Immature natural killer cell (primary cell): ENCODE measurements at regions not wholly inside any gene's neighbourhood (a gene's known extent, or its start where the extent isn't known, plus 50 kb on each side); places are given as distances from the start of the nearest gene placed in this dataset.

ENCODE experiments used
- DNase-seq, 3 donors: peaks; one replicate each; pipeline ENCODE4 v3.0.0; 2022; ENCODE audit warnings: mixed read lengths in 1 of 3
- H3K27ac Mint-ChIP-seq, 6 donors: one replicate each; pipeline ENCODE4 v1.8.0; 2020; ENCODE audit warnings: mixed read lengths in 6 of 6, mild to moderate bottlenecking in 5 of 6, inconsistent platforms in 4 of 6, moderate library complexity in 3 of 6
- H3K27me3 Mint-ChIP-seq, 3 donors: one replicate each; pipeline ENCODE4 v1.8.0; 2020 to 2021; ENCODE audit warnings: low read depth in 3 of 3, mild to moderate bottlenecking in 3 of 3, mixed read lengths in 3 of 3, moderate library complexity in 3 of 3, inconsistent platforms in 1 of 3
- H3K36me3 Mint-ChIP-seq, 3 donors: one replicate each; pipeline ENCODE4 v1.8.0; 2020; ENCODE audit warnings: mixed read lengths in 3 of 3, inconsistent platforms in 2 of 3, mild to moderate bottlenecking in 2 of 3
- H3K4me1 Mint-ChIP-seq, 2 donors: one replicate each; pipeline ENCODE4 v1.8.0; 2020; ENCODE audit warnings: inconsistent platforms in 2 of 2, mild to moderate bottlenecking in 2 of 2, mixed read lengths in 2 of 2, moderate library complexity in 1 of 2
- H3K4me3 Mint-ChIP-seq, 5 donors: one replicate each; pipeline ENCODE4 v1.8.0; 2020; ENCODE audit warnings: mild to moderate bottlenecking in 5 of 5, mixed read lengths in 5 of 5, inconsistent platforms in 3 of 5, moderate library complexity in 3 of 5
- H3K9me3 Mint-ChIP-seq, 6 donors: one replicate each; pipeline ENCODE4 v1.8.0; 2020; ENCODE audit warnings: mild to moderate bottlenecking in 6 of 6, mixed read lengths in 6 of 6, inconsistent platforms in 4 of 6, moderate library complexity in 3 of 6

- no peak overlapping the region for H3K27ac Mint-ChIP-seq
- DNase-seq, result no peak
- H3K9me3 Mint-ChIP-seq, result peaks cover 0 to 7% (median 2%) of the 10 kb centered on the region in 6 donors
- H3K4me1 Mint-ChIP-seq, result no peaks in the 10 kb centered on the region
- no peak overlapping the region for H3K4me3 Mint-ChIP-seq
- no peaks in the 10 kb centered on the region for H3K36me3 Mint-ChIP-seq
- H3K27me3 Mint-ChIP-seq, result peaks cover 0 to 3% (median 0%) of the 10 kb centered on the region in 3 donors
These were observed 539.2 kb downstream of the TLE1 start for GRCh38 chr9:81150016-81150625.

- H3K9me3 Mint-ChIP-seq, result peaks cover 0 to 7% (median 1%) of the 10 kb centered on the region in 6 donors
- H3K36me3 Mint-ChIP-seq, result no peaks in the 10 kb centered on the region
- peaks cover 0 to 6% (median 0%) of the 10 kb centered on the region in 3 donors for H3K27me3 Mint-ChIP-seq
- no peak for DNase-seq
- no peak overlapping the region for H3K27ac Mint-ChIP-seq
- H3K4me1 Mint-ChIP-seq, result no peaks in the 10 kb centered on the region
- H3K4me3 Mint-ChIP-seq, result no peak overlapping the region
These were observed 542.5 kb downstream of the TLE1 start for GRCh38 chr9:81146684-81147337.

GRCh38 chr9:81146241-81146640 lies 543.1 kb downstream of the TLE1 start:
- H3K27ac Mint-ChIP-seq, result no peak overlapping the region
- no peaks in the 10 kb centered on the region for H3K36me3 Mint-ChIP-seq
- peaks cover 0 to 7% (median 2%) of the 10 kb centered on the region in 6 donors for H3K9me3 Mint-ChIP-seq

GRCh38 chr9:81145331-81145963 lies 543.9 kb downstream of the TLE1 start:
- Mint-ChIP-seq H3K27me3 (peaks cover 0 to 6% (median 2%) of the 10 kb centered on the region in 3 donors), H3K4me3 (no peak overlapping the region), H3K36me3 (no peaks in the 10 kb centered on the region), H3K9me3 (peaks cover 0 to 9% (median 2%) of the 10 kb centered on the region in 6 donors), H3K27ac (no peak overlapping the region), H3K4me1 (no peaks in the 10 kb centered on the region)
- DNase-seq, result no peak

More at GRCh38 chr9:81146241-81146640, 543.1 kb downstream of the TLE1 start:
- no peak overlapping the region for H3K4me3 Mint-ChIP-seq
- H3K27me3 Mint-ChIP-seq, result peaks cover 0 to 6% (median 0%) of the 10 kb centered on the region in 3 donors
- DNase-seq, result no peak
- no peaks in the 10 kb centered on the region for H3K4me1 Mint-ChIP-seq

GRCh38 chr9:81141961-81142360 lies 547.4 kb downstream of the TLE1 start:
- H3K27ac Mint-ChIP-seq, result no peak overlapping the region
- H3K9me3 Mint-ChIP-seq, result peaks cover 0 to 9% (median 5%) of the 10 kb centered on the region in 6 donors
- H3K4me1 Mint-ChIP-seq, result no peaks in the 10 kb centered on the region
- H3K27me3 Mint-ChIP-seq, result peaks cover 0 to 5% (median 4%) of the 10 kb centered on the region in 3 donors
- H3K36me3 Mint-ChIP-seq, result no peaks in the 10 kb centered on the region
- DNase-seq, result no peak
- no peak overlapping the region for H3K4me3 Mint-ChIP-seq

- H3K36me3 Mint-ChIP-seq, result no peaks in the 10 kb centered on the region
- H3K9me3 Mint-ChIP-seq, result peaks cover 0 to 9% (median 3%) of the 10 kb centered on the region in 6 donors
- no peak overlapping the region for H3K27ac Mint-ChIP-seq
- DNase-seq, result no peak
- H3K27me3 Mint-ChIP-seq, result peaks cover 1 to 4% (median 3%) of the 10 kb centered on the region in 3 donors
- no peaks in the 10 kb centered on the region for H3K4me1 Mint-ChIP-seq
- no peak overlapping the region for H3K4me3 Mint-ChIP-seq
These were observed 551.3 kb downstream of the TLE1 start for GRCh38 chr9:81137976-81138568.

- Mint-ChIP-seq H3K27me3 (peaks cover 0 to 4% (median 2%) of the 10 kb centered on the region in 3 donors), H3K4me3 (no peak overlapping the region), H3K9me3 (peaks cover 0 to 8% (median 0%) of the 10 kb centered on the region in 6 donors), H3K36me3 (no peaks in the 10 kb centered on the region), H3K27ac (no peak overlapping the region), H3K4me1 (no peaks in the 10 kb centered on the region)
- no peak for DNase-seq
These were observed 556.6 kb downstream of the TLE1 start for GRCh38 chr9:81132796-81133195.

- peaks cover 0 to 4% (median 2%) of the 10 kb centered on the region in 3 donors for H3K27me3 Mint-ChIP-seq
- H3K36me3 Mint-ChIP-seq, result no peaks in the 10 kb centered on the region
- DNase-seq, result no peak
- H3K4me1 Mint-ChIP-seq, result no peaks in the 10 kb centered on the region
- no peak overlapping the region for H3K4me3 Mint-ChIP-seq
- no peak overlapping the region for H3K27ac Mint-ChIP-seq
- H3K9me3 Mint-ChIP-seq, result peaks cover 0 to 8% (median 0%) of the 10 kb centered on the region in 6 donors
These were observed 557.0 kb downstream of the TLE1 start for GRCh38 chr9:81132318-81132717.

- peaks cover 0 to 8% (median under 1%) of the 10 kb centered on the region in 6 donors for H3K9me3 Mint-ChIP-seq
- peaks cover 0 to 4% (median 2%) of the 10 kb centered on the region in 3 donors for H3K27me3 Mint-ChIP-seq
- no peaks in the 10 kb centered on the region for H3K4me1 Mint-ChIP-seq
- H3K36me3 Mint-ChIP-seq, result no peaks in the 10 kb centered on the region
- DNase-seq, result no peak
- H3K27ac Mint-ChIP-seq, result no peak overlapping the region
- H3K4me3 Mint-ChIP-seq, result no peak overlapping the region
These were observed 560.6 kb downstream of the TLE1 start for GRCh38 chr9:81128701-81129100.

- Mint-ChIP-seq H3K4me3 (no peak overlapping the region), H3K36me3 (no peaks in the 10 kb centered on the region), H3K27ac (no peak overlapping the region), H3K4me1 (no peaks in the 10 kb centered on the region), H3K9me3 (peaks cover 0 to 7% (median under 1%) of the 10 kb centered on the region in 6 donors), H3K27me3 (peaks cover 0 to 2% (median 0%) of the 10 kb centered on the region in 3 donors)
- DNase-seq, result no peak
These were observed 563.8 kb downstream of the TLE1 start for GRCh38 chr9:81125446-81126092.

GRCh38 chr9:81123526-81123925 lies 565.8 kb downstream of the TLE1 start:
- Mint-ChIP-seq H3K4me3 (no peak overlapping the region), H3K9me3 (peaks cover 0 to 5% (median 1%) of the 10 kb centered on the region in 6 donors), H3K4me1 (no peaks in the 10 kb centered on the region), H3K27ac (no peak overlapping the region), H3K36me3 (no peaks in the 10 kb centered on the region), H3K27me3 (peaks cover 0 to 1% (median 0%) of the 10 kb centered on the region in 3 donors)
- no peak for DNase-seq

GRCh38 chr9:81122749-81123148 lies 566.6 kb downstream of the TLE1 start:
- Mint-ChIP-seq H3K27ac (no peak overlapping the region), H3K27me3 (no peaks in the 10 kb centered on the region), H3K36me3 (no peaks in the 10 kb centered on the region), H3K4me3 (no peak overlapping the region), H3K9me3 (peaks cover 0 to 5% (median 1%) of the 10 kb centered on the region in 6 donors), H3K4me1 (no peaks in the 10 kb centered on the region)
- no peak for DNase-seq

- no peak overlapping the region for H3K27ac Mint-ChIP-seq
- H3K4me3 Mint-ChIP-seq, result no peak overlapping the region
- no peak for DNase-seq
- H3K27me3 Mint-ChIP-seq, result peaks cover 0 to 1% (median 0%) of the 10 kb centered on the region in 3 donors
- H3K9me3 Mint-ChIP-seq, result peaks cover 0 to 5% (median under 1%) of the 10 kb centered on the region in 6 donors
- H3K4me1 Mint-ChIP-seq, result no peaks in the 10 kb centered on the region
- H3K36me3 Mint-ChIP-seq, result no peaks in the 10 kb centered on the region
These were observed 569.8 kb downstream of the TLE1 start for GRCh38 chr9:81119591-81119990.
